Testis (tissue), 2 donors: ENCODE measurements at regions not wholly inside any gene's neighbourhood (a gene's known extent, or its start where the extent isn't known, plus 50 kb on each side); places are given as distances from the start of the nearest gene placed in this dataset.

Experiments
- DNase-seq: peaks from one replicate; pipeline ENCODE4 v3.0.0-alpha.2; 2019
- H3K27ac ChIP-seq, 2 donors: fragments of 200-600 bp; sonication (generic); one replicate each; pipeline ENCODE4 v1.5.1; 2019
- H3K27me3 ChIP-seq: fragments of 200-600 bp; sonication (generic); one replicate; pipeline ENCODE4 v1.5.1; 2019
- H3K36me3 ChIP-seq: fragments of 200-600 bp; sonication (generic); one replicate; pipeline ENCODE4 v1.5.1; 2017; ENCODE audit warnings: low read depth; ENCODE audit errors: missing control alignments
- H3K4me1 ChIP-seq: fragments of 200-600 bp; sonication (generic); one replicate; pipeline ENCODE4 v1.5.1; 2019
- H3K4me3 ChIP-seq, 2 donors: fragments of 200-600 bp; sonication (generic); one replicate each; pipeline ENCODE4 v1.5.1; 2017 to 2019
- H3K9me3 ChIP-seq: fragments of 200-600 bp; sonication (generic); one replicate; pipeline ENCODE4 v1.5.1; 2017
- POLR2A ChIP-seq: fragments of 450-650 bp; IDR thresholded peaks from one replicate; pipeline ENCODE4 v1.6.1; 2017; ENCODE audit warnings: antibody characterized with exemption, mild to moderate bottlenecking, moderate library complexity
- WGBS, 2 donors: methylation state at CpG; one replicate each; pipeline ENCODE4 v1.1.5; 2018; 5-methylcytosine and 5-hydroxymethylcytosine counted together
- intact Hi-C: fragments of 100-400 bp; cut with DNase I; formaldehyde crosslinking; loops from one replicate; pipeline ENCODE4 v1.15.1; 2023; ENCODE audit warnings: low total_unique reads
- TF ChIP-seq, protein P1 (sequence below), 3 experiments: fragments of 450-650 bp in 2 of 3; fragments of 200-600 bp in 1 of 3; sonication (generic) in 1 of 3; IDR thresholded peaks; one replicate each; pipeline ENCODE4 v1.5.1; 2016 to 2019; ENCODE audit warnings: antibody characterized with exemption in 3 of 3, mild to moderate bottlenecking in 2 of 3, moderate library complexity in 1 of 3

DNA sequence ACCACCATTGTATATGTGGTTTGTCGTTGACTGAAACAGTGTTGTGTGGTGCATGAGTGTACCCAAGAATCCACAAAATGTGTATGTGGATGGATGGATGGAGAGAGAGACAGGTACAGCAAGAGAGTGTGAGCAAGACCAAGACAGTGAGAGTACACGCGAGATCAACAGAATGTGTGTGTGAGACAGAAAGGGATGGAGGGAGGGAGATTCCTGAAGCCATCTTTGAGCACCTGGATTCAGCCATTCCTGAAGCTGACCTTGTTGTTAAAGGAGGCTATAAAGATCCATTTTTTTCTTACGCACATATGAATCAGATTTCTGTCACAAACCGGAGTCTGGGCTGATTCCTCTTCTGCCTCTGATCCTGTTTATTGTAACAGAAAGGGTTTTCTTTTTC is 64.1 kb downstream of the TFAP2C start:
- H3K27ac ChIP-seq = no peak overlapping the region
- 94% methylated on average over 5 of the region's 5 CpGs for WGBS, 2 donors
- H3K4me1 ChIP-seq = no peaks in the 10 kb centered on the region
- no peak for DNase-seq
- no peaks in the 10 kb centered on the region for H3K36me3 ChIP-seq
- no peak overlapping the region for H3K4me3 ChIP-seq
- H3K9me3 ChIP-seq = no peaks in the 10 kb centered on the region
- TF ChIP-seq POLR2A = no peak
- TF ChIP-seq, protein P1, sequence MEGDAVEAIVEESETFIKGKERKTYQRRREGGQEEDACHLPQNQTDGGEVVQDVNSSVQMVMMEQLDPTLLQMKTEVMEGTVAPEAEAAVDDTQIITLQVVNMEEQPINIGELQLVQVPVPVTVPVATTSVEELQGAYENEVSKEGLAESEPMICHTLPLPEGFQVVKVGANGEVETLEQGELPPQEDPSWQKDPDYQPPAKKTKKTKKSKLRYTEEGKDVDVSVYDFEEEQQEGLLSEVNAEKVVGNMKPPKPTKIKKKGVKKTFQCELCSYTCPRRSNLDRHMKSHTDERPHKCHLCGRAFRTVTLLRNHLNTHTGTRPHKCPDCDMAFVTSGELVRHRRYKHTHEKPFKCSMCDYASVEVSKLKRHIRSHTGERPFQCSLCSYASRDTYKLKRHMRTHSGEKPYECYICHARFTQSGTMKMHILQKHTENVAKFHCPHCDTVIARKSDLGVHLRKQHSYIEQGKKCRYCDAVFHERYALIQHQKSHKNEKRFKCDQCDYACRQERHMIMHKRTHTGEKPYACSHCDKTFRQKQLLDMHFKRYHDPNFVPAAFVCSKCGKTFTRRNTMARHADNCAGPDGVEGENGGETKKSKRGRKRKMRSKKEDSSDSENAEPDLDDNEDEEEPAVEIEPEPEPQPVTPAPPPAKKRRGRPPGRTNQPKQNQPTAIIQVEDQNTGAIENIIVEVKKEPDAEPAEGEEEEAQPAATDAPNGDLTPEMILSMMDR (IDR thresholded peaks at IDR 0.05) = no peak
- intact Hi-C loops = no loop called here
- H3K27me3 ChIP-seq = no peaks in the 10 kb centered on the region

DNA sequence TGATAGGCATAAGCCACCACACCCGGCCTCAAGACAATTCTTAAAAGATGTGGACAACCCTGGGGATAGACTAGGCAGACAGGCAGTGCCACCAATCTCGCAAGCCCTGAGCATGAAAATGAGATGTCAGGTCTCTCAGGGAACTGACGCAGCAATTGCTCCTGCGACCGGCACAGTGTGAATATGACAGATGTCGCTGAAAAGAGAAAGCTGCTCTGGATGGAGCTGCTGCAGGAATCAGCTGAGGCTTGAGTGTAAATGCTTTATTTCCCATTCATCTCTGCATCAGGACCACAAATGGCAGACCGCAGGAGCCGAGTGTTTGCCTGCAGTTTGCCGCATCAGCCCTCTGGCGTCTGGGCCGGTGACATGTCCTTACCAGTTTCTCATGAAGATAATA is 68.4 kb downstream of the TFAP2C start:
- Histone ChIP-seq H3K27ac (no peak overlapping the region), H3K9me3 (no peaks in the 10 kb centered on the region), H3K4me3 (no peak overlapping the region), H3K36me3 (no peaks in the 10 kb centered on the region), H3K4me1 (no peaks in the 10 kb centered on the region), H3K27me3 (no peaks in the 10 kb centered on the region)
- TF ChIP-seq, protein P1 (IDR thresholded peaks at IDR 0.05) = no peak
- TF ChIP-seq POLR2A = no peak
- intact Hi-C loops = no loop called here
- no peak for DNase-seq
- WGBS, 2 donors = 88 to 90% methylated on average over 11 of the region's 11 CpGs

DNA sequence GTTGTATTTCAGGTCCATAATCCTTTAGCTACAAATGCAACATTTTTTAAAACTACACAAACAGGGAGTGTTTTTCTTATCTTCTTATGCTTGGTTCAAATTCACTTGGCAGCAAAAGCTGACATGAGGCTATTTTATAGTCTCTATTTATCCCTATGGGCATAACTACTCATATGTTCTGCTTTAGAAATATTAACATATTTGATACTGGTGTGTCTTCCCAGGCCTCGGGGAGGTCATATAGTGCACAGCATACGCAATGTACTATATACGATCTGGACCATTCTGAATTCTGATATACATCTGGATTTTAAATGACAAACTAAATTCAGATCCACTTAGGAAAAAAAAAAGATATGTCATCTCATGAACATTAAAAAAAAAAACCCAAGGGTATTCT is 69.2 kb downstream of the TFAP2C start:
- H3K27ac ChIP-seq = no peak overlapping the region
- TF ChIP-seq POLR2A = no peak
- intact Hi-C loops = no loop called here
- no peaks in the 10 kb centered on the region for H3K36me3 ChIP-seq
- no peaks in the 10 kb centered on the region for H3K27me3 ChIP-seq
- no peaks in the 10 kb centered on the region for H3K9me3 ChIP-seq
- DNase-seq = no peak
- no peaks in the 10 kb centered on the region for H3K4me1 ChIP-seq
- H3K4me3 ChIP-seq = no peak overlapping the region
- WGBS, 2 donors = 78 to 80% methylated on average over 3 of the region's 3 CpGs

DNA sequence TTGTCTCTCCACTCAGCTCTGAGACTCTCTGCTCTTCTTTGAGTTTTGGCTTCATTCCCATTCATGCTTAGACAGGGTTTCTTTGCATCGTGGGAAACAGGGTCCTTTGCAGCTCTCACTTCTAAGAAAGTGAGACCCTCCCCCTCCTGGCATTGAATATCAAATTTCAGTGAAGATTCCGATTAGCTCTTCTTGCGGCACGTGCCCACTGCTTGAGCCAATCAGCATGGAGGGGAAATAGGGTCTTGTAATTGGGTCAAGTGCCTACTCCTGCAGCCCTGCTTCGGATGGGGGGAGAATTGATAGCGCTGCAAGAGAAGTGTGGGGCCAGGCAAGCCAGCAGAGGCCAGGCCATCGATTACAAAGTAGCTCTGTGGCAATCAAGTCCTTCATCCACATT is 69.6 kb downstream of the TFAP2C start:
- H3K36me3 ChIP-seq = no peaks in the 10 kb centered on the region

DNA sequence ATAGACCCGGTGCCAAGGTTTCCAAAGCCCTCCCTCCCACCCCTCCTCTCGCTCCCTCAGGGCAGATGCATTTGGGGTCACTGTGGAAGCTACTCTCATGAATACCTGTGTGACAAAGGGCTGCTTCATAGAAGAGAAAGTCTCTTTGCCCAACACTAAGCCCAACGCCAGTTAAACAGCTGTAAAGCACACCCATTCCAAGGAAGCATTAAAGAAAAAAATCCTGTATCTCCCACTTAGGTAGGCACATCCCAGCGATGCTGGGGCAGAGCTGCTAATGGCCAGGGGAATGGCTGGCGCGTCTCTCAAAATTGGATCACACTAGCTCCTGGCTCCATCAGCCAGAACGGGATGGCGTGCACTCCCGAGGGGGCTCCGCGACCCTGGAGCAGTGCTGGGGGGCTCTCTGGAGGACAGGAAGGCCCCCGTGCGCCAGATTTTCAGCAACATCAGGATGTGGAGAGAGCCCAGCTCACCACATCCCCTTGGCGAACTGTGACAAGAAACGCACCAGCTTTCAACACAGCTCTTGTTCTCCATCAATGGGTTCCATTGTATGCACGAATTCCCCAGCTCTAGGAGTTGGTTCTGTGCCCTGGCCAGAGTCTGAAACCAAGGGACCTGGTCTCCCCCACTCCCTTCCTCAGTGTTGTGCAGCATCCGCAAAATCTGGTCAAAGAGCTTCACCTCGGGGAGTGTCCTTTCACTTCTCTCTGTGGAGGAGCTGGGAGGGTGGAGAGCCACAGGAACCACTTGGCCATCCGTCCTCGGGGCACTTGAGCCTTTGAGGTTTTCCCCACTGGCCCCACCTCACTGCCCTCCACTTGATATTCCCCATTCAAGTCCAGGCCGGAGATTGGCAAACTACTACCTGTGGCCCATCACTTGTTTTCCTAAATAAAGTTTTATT is 74.1 kb downstream of the TFAP2C start:
- no peaks in the 10 kb centered on the region for H3K4me1 ChIP-seq
- intact Hi-C loops = no loop called here
- H3K36me3 ChIP-seq = no peaks in the 10 kb centered on the region
- TF ChIP-seq POLR2A = no peak
- TF ChIP-seq, protein P1 (IDR thresholded peaks at IDR 0.05) = no peak
- 50 to 73% methylated on average over 13 to 21 of the region's 21 CpGs for WGBS, 2 donors
- no peaks in the 10 kb centered on the region for H3K27me3 ChIP-seq
- H3K9me3 ChIP-seq = no peaks in the 10 kb centered on the region
- H3K4me3 ChIP-seq = peak overlapping the region in 1 of 2 donors; percentile 23
- DNase-seq = no peak
- no peak overlapping the region for H3K27ac ChIP-seq

More for the DNA sequence above, 69.6 kb downstream of the TFAP2C start:
- Histone ChIP-seq H3K4me1 (no peaks in the 10 kb centered on the region), H3K9me3 (no peaks in the 10 kb centered on the region), H3K27me3 (no peaks in the 10 kb centered on the region), H3K27ac (no peak overlapping the region), H3K4me3 (no peak overlapping the region)
- no peak for DNase-seq
- 52 to 62% methylated on average over 6 to 7 of the region's 7 CpGs for WGBS, 2 donors
- intact Hi-C loops = no loop called here
- TF ChIP-seq POLR2A = no peak
- TF ChIP-seq, protein P1 (IDR thresholded peaks at IDR 0.05) = no peak
